ENCODE measurements at regions not wholly inside any gene's neighbourhood (a gene's known extent, or its start where the extent isn't known, plus 50 kb on each side); places are given as distances from the start of the nearest gene placed in this dataset.

DNA sequence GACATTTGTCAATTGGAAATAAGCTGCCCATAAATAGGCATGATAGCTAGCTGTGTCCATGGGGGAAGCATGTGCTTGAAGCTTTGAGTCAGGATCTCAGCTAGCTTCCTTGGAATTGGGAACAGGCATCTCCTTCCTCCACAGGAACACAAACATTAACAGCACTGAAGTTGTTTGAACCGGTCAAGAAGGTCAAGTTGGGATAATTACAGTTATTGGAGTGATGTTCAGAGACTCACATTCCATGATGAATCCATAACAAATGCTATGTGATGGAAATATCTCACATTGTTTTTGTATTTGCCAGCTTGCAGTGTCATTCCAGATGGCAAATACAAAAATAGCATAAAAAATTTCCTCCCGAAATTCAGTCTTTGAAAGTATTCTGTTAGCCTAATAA lies 347.6 kb upstream of the SMIM21 start:
- no peak for DNase-seq (ENCODE audit: low spot score)
- no peak for TF ChIP-seq CTCF (IDR thresholded peaks at IDR 0.05; ENCODE audit: extremely low read depth, missing control alignments)

GRCh38 chr18:75773618-75774017 lies 346.1 kb upstream of the SMIM21 start:
- DNase-seq (ENCODE audit: low spot score), result no peak
- TF ChIP-seq CTCF (IDR thresholded peaks at IDR 0.05; ENCODE audit: extremely low read depth, missing control alignments), result no peak

- no peak for TF ChIP-seq CTCF (IDR thresholded peaks at IDR 0.05; ENCODE audit: extremely low read depth, missing control alignments)
Measured at GRCh38 chr18:75762758-75763157, 335.3 kb upstream of the SMIM21 start.

DNA sequence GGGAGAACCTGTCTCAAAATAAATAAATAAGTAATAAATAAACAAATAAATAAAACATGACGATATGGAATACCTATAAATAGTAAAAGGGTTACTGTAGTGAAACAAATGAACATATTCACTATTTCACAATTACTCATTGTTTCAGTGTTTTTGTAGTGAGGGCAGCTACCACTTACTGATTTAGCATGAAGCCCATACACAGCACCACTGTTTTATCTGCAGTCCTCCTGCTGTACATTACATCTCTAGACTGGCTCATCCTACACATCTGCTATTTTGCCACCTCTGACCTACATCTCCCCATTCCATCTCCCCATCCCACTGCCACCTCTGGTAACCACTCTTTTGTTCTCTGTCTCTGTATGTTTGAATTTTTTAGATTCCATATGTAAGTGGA lies 332.7 kb upstream of the SMIM21 start:
- TF ChIP-seq CTCF (IDR thresholded peaks at IDR 0.05; ENCODE audit: extremely low read depth, missing control alignments), result no peak
- no peak for DNase-seq (ENCODE audit: low spot score)

More at GRCh38 chr18:75762758-75763157, 335.3 kb upstream of the SMIM21 start:
- no peak for DNase-seq (ENCODE audit: low spot score)

- TF ChIP-seq CTCF (IDR thresholded peaks at IDR 0.05; ENCODE audit: extremely low read depth, missing control alignments), result no peak
Measured at GRCh38 chr18:75757951-75758350, 330.4 kb upstream of the SMIM21 start.

GRCh38 chr18:75754433-75754832 lies 326.9 kb upstream of the SMIM21 start:
- DNase-seq (ENCODE audit: low spot score), result no peak
- no peak for TF ChIP-seq CTCF (IDR thresholded peaks at IDR 0.05; ENCODE audit: extremely low read depth, missing control alignments)

More at GRCh38 chr18:75757951-75758350, 330.4 kb upstream of the SMIM21 start:
- DNase-seq (ENCODE audit: low spot score), result no peak

GRCh38 chr18:75753753-75754152 lies 326.2 kb upstream of the SMIM21 start:
- DNase-seq (ENCODE audit: low spot score), result no peak
- TF ChIP-seq CTCF (IDR thresholded peaks at IDR 0.05; ENCODE audit: extremely low read depth, missing control alignments), result no peak

Measured in GM20000 (cell line).